WERI-Rb-1 (cell line): ENCODE measurements at regions not wholly inside any gene's neighbourhood (a gene's known extent, or its start where the extent isn't known, plus 50 kb on each side); places are given as distances from the start of the nearest gene placed in this dataset.

ENCODE experiments used
- DNase-seq: peaks from one replicate; pipeline ENCODE4 v3.0.0-alpha.2; 2020
- H3K27ac ChIP-seq: fragments of 250-450 bp; sonication (Bioruptor Pico); 2 replicates; pipeline ENCODE4 v1.5.1; 2020; ENCODE audit warnings: mild to moderate bottlenecking, moderate library complexity
- H3K27me3 ChIP-seq: fragments of 250-450 bp; sonication (Bioruptor Pico); 2 replicates; pipeline ENCODE4 v1.5.1; 2021; ENCODE audit warnings: mild to moderate bottlenecking, low read depth, moderate library complexity; ENCODE audit not compliant: insufficient read depth, severe bottlenecking
- H3K36me3 ChIP-seq: fragments of 250-450 bp; sonication (Bioruptor Pico); 2 replicates; pipeline ENCODE4 v1.5.1; 2020; ENCODE audit warnings: mild to moderate bottlenecking, moderate library complexity
- H3K4me3 ChIP-seq: 2 replicates; pipeline ENCODE4 v1.5.1; 2011; ENCODE audit warnings: low read depth, mild to moderate bottlenecking, control low read depth, low read length
- H3K9me3 ChIP-seq: fragments of 250-450 bp; sonication (Bioruptor Pico); 2 replicates; pipeline ENCODE4 v1.5.1; 2021; ENCODE audit warnings: mild to moderate bottlenecking, moderate library complexity; ENCODE audit not compliant: severe bottlenecking
- TF ChIP-seq, protein P1 (sequence below): IDR thresholded peaks from 2 replicates; pipeline ENCODE4 v1.5.1; 2011; ENCODE audit warnings: low read depth, mild to moderate bottlenecking, control low read depth, inconsistent platforms, low read length

- H3K27ac ChIP-seq = no peak overlapping the region
- peaks cover 3% of the 10 kb centered on the region for H3K9me3 ChIP-seq
- TF ChIP-seq, protein P1, sequence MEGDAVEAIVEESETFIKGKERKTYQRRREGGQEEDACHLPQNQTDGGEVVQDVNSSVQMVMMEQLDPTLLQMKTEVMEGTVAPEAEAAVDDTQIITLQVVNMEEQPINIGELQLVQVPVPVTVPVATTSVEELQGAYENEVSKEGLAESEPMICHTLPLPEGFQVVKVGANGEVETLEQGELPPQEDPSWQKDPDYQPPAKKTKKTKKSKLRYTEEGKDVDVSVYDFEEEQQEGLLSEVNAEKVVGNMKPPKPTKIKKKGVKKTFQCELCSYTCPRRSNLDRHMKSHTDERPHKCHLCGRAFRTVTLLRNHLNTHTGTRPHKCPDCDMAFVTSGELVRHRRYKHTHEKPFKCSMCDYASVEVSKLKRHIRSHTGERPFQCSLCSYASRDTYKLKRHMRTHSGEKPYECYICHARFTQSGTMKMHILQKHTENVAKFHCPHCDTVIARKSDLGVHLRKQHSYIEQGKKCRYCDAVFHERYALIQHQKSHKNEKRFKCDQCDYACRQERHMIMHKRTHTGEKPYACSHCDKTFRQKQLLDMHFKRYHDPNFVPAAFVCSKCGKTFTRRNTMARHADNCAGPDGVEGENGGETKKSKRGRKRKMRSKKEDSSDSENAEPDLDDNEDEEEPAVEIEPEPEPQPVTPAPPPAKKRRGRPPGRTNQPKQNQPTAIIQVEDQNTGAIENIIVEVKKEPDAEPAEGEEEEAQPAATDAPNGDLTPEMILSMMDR = no peak
- H3K36me3 ChIP-seq = no peaks in the 10 kb centered on the region
- H3K4me3 ChIP-seq = peak overlapping the region; percentile 43
- H3K27me3 ChIP-seq = no peaks in the 10 kb centered on the region
- peak; percentile 86 for DNase-seq
Observed at GRCh38 chr7:54932818-54933543, 85.8 kb upstream of the EGFR start.

- peaks cover 3% of the 10 kb centered on the region for H3K9me3 ChIP-seq
- H3K27me3 ChIP-seq = no peaks in the 10 kb centered on the region
- TF ChIP-seq, protein P1 = no peak
- H3K27ac ChIP-seq = no peak overlapping the region
- H3K36me3 ChIP-seq = no peaks in the 10 kb centered on the region
- DNase-seq = no peak
- H3K4me3 ChIP-seq = peak overlapping the region; percentile 43
Observed at GRCh38 chr7:54933643-54934042, 85.2 kb upstream of the EGFR start.

- no peak overlapping the region for H3K27ac ChIP-seq
- no peaks in the 10 kb centered on the region for H3K36me3 ChIP-seq
- no peaks in the 10 kb centered on the region for H3K27me3 ChIP-seq
- H3K4me3 ChIP-seq = no peak overlapping the region
- no peak for DNase-seq
- TF ChIP-seq, protein P1 = no peak
- H3K9me3 ChIP-seq = no peaks in the 10 kb centered on the region
Observed at GRCh38 chr7:54940748-54941147, 78.1 kb upstream of the EGFR start.

DNA sequence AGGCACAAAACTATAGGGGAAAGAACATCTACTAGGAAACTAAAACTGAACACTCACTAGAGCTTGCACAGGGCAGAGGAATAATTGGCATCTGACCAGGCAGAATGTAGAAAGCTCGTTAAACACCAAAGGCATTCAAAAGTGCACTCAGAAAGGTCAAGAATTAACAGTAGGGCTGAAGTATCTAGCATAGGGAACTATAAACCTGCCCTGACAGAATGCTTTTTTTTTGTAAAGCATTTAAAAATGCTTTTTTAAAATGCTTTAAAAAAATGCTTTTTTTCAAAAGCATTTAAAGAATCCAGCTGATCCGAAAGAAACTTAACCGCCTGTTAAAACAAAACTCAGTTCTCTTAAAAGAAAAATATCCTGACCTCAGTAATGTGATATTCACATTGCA lies 74.6 kb upstream of the EGFR start:
- H3K27me3 ChIP-seq = no peaks in the 10 kb centered on the region
- TF ChIP-seq, protein P1 = no peak
- H3K9me3 ChIP-seq = peaks cover 2% of the 10 kb centered on the region
- no peak overlapping the region for H3K27ac ChIP-seq
- H3K4me3 ChIP-seq = no peak overlapping the region
- H3K36me3 ChIP-seq = no peaks in the 10 kb centered on the region
- DNase-seq = no peak

DNA sequence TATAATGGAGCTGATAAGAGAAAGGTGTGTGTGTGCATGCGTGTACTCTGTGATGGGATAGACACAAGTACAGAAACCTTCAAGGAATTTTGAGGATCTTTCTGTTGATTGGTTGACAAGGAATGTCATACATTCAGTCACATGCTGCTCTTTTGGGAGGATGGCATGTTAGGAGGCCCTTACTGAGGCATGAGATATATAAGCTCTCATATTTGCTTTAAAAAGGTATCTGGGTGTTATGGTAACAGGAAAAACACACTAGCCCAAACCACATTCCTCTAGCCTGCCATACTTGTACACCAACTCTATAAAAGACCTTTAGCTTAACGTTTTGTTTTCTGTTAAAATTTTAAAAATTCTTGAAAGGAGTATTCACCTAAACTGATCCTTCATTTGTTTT lies 72.5 kb upstream of the EGFR start:
- Histone ChIP-seq H3K27me3 (no peaks in the 10 kb centered on the region), H3K9me3 (peaks cover 2% of the 10 kb centered on the region), H3K36me3 (no peaks in the 10 kb centered on the region), H3K4me3 (no peak overlapping the region), H3K27ac (no peak overlapping the region)
- TF ChIP-seq, protein P1 = no peak
- no peak for DNase-seq

DNA sequence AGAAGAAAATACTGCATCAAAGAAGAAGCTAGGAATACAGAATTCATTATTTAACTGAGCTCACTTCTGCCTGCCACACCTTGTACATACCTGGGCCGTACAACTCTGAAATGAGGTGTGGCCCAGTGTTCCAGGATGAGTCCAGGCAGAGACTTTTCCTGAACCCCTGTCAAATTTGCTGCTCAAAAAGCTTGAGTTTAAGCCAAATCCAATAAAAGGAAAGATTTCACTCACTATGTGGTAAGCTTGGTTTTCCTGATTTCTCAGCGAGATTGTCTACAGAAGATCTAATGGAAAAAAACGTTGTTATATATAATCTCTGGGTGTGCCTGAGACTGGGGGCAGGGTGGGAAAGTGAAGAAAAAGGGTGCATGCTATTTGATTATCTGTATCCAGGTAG lies 72.1 kb upstream of the EGFR start:
- DNase-seq = no peak
- H3K27me3 ChIP-seq = no peaks in the 10 kb centered on the region
- H3K9me3 ChIP-seq = peaks cover 2% of the 10 kb centered on the region
- TF ChIP-seq, protein P1 = no peak
- H3K4me3 ChIP-seq = no peak overlapping the region
- no peak overlapping the region for H3K27ac ChIP-seq
- H3K36me3 ChIP-seq = no peaks in the 10 kb centered on the region
